K562 (cell line): ENCODE measurements at regions not wholly inside any gene's neighbourhood (a gene's known extent, or its start where the extent isn't known, plus 50 kb on each side); places are given as distances from the start of the nearest gene placed in this dataset.

ENCODE experiments used
- ATAC-seq: fragments of 200-7000 bp; cut with Tn5 transposase; 3 replicates; pipeline ENCODE4 v1.9.1; 2020; ENCODE audit warnings: moderate library complexity
- BruUV-seq: library from RNA; stranded (reverse); fragments of 400-500 nt; replicated peaks from 2 replicates; lab custom pipeline; 2021; lab: Mats Ljungman, UMichigan
- CTCF ChIA-PET: fragments of 300-600 bp; formaldehyde crosslinking; extraction: SDS; loops from one replicate; lab custom pipeline; 2021; ENCODE audit warnings: low intra/inter-chr PET ratio; lab: Yijun Ruan, JAX
- POLR2A ChIA-PET: fragments of 300-600, 350-650 bp; sonication (Branson Sonifier 250); formaldehyde crosslinking; extraction: SDS; loops from one replicate; lab custom pipeline; 2021; ENCODE audit warnings: antibody characterized with exemption, inconsistent platforms; lab: Yijun Ruan, JAX
- DNase-seq, 4 experiments: peaks; one replicate each; pipeline versions ENCODE4 v3.0.0 to v3.0.0-alpha.2; 2011 to 2018; ENCODE audit warnings: low spot score in 3 of 4, mixed read lengths in 3 of 4; ENCODE audit errors: extremely low read depth in 1 of 4
- FAIRE-seq: peaks from 2 replicates; lab custom pipeline; 2011; peaks lifted over from hg19 to GRCh38; lab: Jason Lieb, UNC
- H2AFZ ChIP-seq: 2 replicates; pipeline ENCODE4 v1.6.0; 2011; ENCODE audit warnings: low read depth, low read length, control low read depth, inconsistent platforms
- H3K27ac ChIP-seq: fragments of 200-600 bp; 3 replicates; pipeline ENCODE4 v1.8.0; 2011; ENCODE audit warnings: low read depth, mild to moderate bottlenecking, control low read depth, inconsistent platforms, low read length, moderate library complexity, mixed read lengths; ENCODE audit errors: extremely low read depth
- H3K27me3 ChIP-seq, 2 experiments: fragments of 300-600 bp in 1 of 2; 2 replicates in 1 of 2; 3 replicates in 1 of 2; pipeline versions ENCODE4 v1.6.0 to v1.8.0; 2011; ENCODE audit warnings: inconsistent platforms in 2 of 2, low read length in 2 of 2, mild to moderate bottlenecking in 1 of 2, mixed read lengths in 1 of 2, moderate library complexity in 1 of 2; ENCODE audit not compliant: control insufficient read depth in 2 of 2, insufficient read depth in 2 of 2
- H3K36me3 ChIP-seq: fragments of 300-600 bp; 3 replicates; pipeline ENCODE4 v1.8.0; 2011; ENCODE audit warnings: mild to moderate bottlenecking, low read length, inconsistent platforms; ENCODE audit not compliant: control insufficient read depth, insufficient read depth
- H3K4me1 ChIP-seq, 2 experiments: fragments of 200-600 bp in 1 of 2; replicated peaks in 1 of 2; 2 replicates in 1 of 2; 3 replicates in 1 of 2; pipeline versions ENCODE4 v1.5.1 to v1.8.0; 2011; ENCODE audit warnings: inconsistent platforms in 2 of 2, low read length in 2 of 2, mild to moderate bottlenecking in 1 of 2, mixed read lengths in 1 of 2, moderate library complexity in 1 of 2; ENCODE audit not compliant: control insufficient read depth in 2 of 2, insufficient read depth in 2 of 2
- H3K4me2 ChIP-seq: 2 replicates; pipeline ENCODE4 v1.6.1; 2011; ENCODE audit warnings: low read length, control low read depth, inconsistent platforms, mixed read lengths; ENCODE audit not compliant: insufficient read depth
- H3K4me3 ChIP-seq: fragments of 200-600 bp; sonication (generic), shearing (Covaris generic); 2 replicates; pipeline ENCODE4 v1.5.1; 2016; ENCODE audit warnings: control low read depth, inconsistent platforms
- H3K79me2 ChIP-seq: fragments of 200-600 bp; 3 replicates; pipeline ENCODE4 v1.8.0; 2011; ENCODE audit warnings: low read length, inconsistent platforms; ENCODE audit not compliant: control insufficient read depth, insufficient read depth
- H3K9ac ChIP-seq, 2 experiments: 2 replicates each; pipeline versions ENCODE4 v1.6.0 to v1.6.1; 2011; ENCODE audit warnings: low read depth in 2 of 2, low read length in 2 of 2, control low read depth in 1 of 2, inconsistent platforms in 1 of 2, mild to moderate bottlenecking in 1 of 2, mixed read lengths in 1 of 2; ENCODE audit not compliant: insufficient read depth in 1 of 2
- H3K9me1 ChIP-seq: one replicate; pipeline ENCODE4 v1.6.0; 2011; ENCODE audit warnings: inconsistent platforms, mild to moderate bottlenecking, low read length, moderate library complexity; ENCODE audit not compliant: control insufficient read depth, insufficient read depth
- H3K9me3 ChIP-seq: replicated peaks from 2 replicates; pipeline ENCODE4 v1.5.1; 2011; ENCODE audit warnings: low read depth, low read length, inconsistent platforms; ENCODE audit not compliant: control insufficient read depth, insufficient read depth
- H4K20me1 ChIP-seq: replicated peaks from 2 replicates; pipeline ENCODE4 v1.6.1; 2011; ENCODE audit warnings: low read length, inconsistent platforms, mixed read lengths; ENCODE audit not compliant: control insufficient read depth, insufficient read depth
- SMARCA4 ChIP-seq: fragments of 450-650 bp; IDR thresholded peaks from 2 replicates; pipeline ENCODE4 v1.6.1; 2016
- SRF ChIP-seq, 2 experiments: fragments of 250-450, 450-650 bp in 1 of 2; sonication (Bioruptor Pico) in 1 of 2; sonication (generic) in 1 of 2; formaldehyde crosslinking; IDR thresholded peaks; 2 replicates each; pipeline versions ENCODE4 v1.5.0 to v1.5.1; 2020 to 2022; ENCODE audit warnings: mild to moderate bottlenecking in 1 of 2, missing genetic modification reagents in 1 of 2
- ZBTB7A ChIP-seq: IDR thresholded peaks from 2 replicates; pipeline ENCODE4 v1.6.1; 2011; ENCODE audit warnings: low read depth, mild to moderate bottlenecking, low read length, moderate library complexity, borderline replicate concordance; ENCODE audit not compliant: control insufficient read depth
- ZNF507 ChIP-seq: conservative IDR thresholded peaks from 2 replicates; pipeline ENCODE4 v1.6.1; 2017; ENCODE audit warnings: missing genetic modification characterization, missing compliant biosample characterization
- WGBS: fragments of 100-300 bp; shearing (Covaris generic); methylation state at CpG from one replicate; pipeline ENCODE4 v1.1.6; 2016; ENCODE audit warnings: low coverage, mixed read lengths; ENCODE audit not compliant: insufficient coverage; ENCODE audit errors: missing lambda C conversion rate; 5-methylcytosine and 5-hydroxymethylcytosine counted together
- in situ Hi-C: fragments of 300-500 bp; cut with MboI; formaldehyde crosslinking; loops from 4 replicates; pipeline ENCODE4 v1.15.0; 2018; ENCODE audit warnings: inconsistent platforms, mixed read lengths
- intact Hi-C: fragments of 100-400 bp; cut with micrococcal nuclease; formaldehyde crosslinking; loops from 2 replicates; pipeline ENCODE4 v1.14.2; 2022
- TF ChIP-seq, protein P1 (sequence below): fragments of 250-450 bp; sonication (Bioruptor Pico); IDR thresholded peaks from 2 replicates; pipeline ENCODE4 v1.8.0; 2022; ENCODE audit warnings: moderate library complexity, mild to moderate bottlenecking, inconsistent platforms
- TF ChIP-seq, protein P2 (sequence below), 2 experiments: fragments of 450-650 bp in 1 of 2; sonication (generic) in 1 of 2; formaldehyde crosslinking in 1 of 2; IDR thresholded peaks; 2 replicates each; pipeline versions ENCODE4 v1.7.1 to v1.9.0; 2016 to 2022; ENCODE audit warnings: inconsistent platforms in 1 of 2, mild to moderate bottlenecking in 1 of 2, missing genetic modification reagents in 1 of 2

DNA sequence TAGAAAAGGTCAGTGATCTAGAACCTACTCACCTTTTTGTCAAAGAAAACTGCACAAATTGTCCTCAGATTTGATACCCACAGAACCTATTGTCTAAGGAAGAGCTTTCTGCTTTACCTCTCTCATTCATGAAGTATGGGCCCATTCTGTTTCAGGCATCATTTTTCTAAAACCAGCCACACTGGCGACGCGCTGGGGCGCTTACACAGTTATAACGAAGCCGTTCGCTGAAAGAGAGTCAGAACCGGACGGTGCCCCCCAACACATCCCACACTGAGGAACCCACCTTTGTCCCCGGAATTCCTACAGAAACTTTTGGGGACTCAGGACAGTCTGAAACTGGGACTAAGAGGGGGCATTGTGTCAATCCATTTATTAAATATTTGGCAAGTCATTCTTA, 206.3 kb upstream of the HAAO start:
- ATAC-seq (no peak), DNase-seq (no peak), FAIRE-seq (no peak)
- Histone ChIP-seq H2AFZ (no peak overlapping the region), H3K9ac (no peak overlapping the region), H3K4me1 (peaks cover 0 to 10% of the 10 kb centered on the region in 2 experiments; a peak in 3 of 5 replicates), H3K4me3 (no peak overlapping the region), H4K20me1 (no peaks in the 10 kb centered on the region), H3K4me2 (no peak overlapping the region), H3K9me1 (no peaks in the 10 kb centered on the region), H3K36me3 (no peaks in the 10 kb centered on the region), H3K27me3 (no peaks in the 10 kb centered on the region), H3K9me3 (peaks cover 2% of the 10 kb centered on the region; the same call in 1 of the 2 replicates), H3K79me2 (no peaks in the 10 kb centered on the region), H3K27ac (no peak overlapping the region)
- ChIA-PET CTCF (no interaction called here), POLR2A (interaction anchor here (1.1 to 1.8 kb wide), 2 partner anchors 12 to 43 kb away, joined by 4 to 8 read pairs; no protein-coding TSS in a partner anchor)
- in situ Hi-C loops (no loop called here), intact Hi-C loops (no loop called here)
- WGBS = 83% methylated on average over 10 of the region's 10 CpGs
- BruUV-seq = no TSS peak
- TF ChIP-seq SMARCA4 (no peak), ZBTB7A (no peak), SRF (CRISPR knock-in tag; IDR thresholded peaks at IDR 0.05) (no peak), ZNF507 (no peak)
- TF ChIP-seq, protein P1, sequence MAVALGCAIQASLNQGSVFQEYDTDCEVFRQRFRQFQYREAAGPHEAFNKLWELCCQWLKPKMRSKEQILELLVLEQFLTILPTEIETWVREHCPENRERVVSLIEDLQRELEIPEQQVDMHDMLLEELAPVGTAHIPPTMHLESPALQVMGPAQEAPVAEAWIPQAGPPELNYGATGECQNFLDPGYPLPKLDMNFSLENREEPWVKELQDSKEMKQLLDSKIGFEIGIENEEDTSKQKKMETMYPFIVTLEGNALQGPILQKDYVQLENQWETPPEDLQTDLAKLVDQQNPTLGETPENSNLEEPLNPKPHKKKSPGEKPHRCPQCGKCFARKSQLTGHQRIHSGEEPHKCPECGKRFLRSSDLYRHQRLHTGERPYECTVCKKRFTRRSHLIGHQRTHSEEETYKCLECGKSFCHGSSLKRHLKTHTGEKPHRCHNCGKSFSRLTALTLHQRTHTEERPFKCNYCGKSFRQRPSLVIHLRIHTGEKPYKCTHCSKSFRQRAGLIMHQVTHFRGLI (CRISPR knock-in tag) = no peak
- TF ChIP-seq, protein P2, sequence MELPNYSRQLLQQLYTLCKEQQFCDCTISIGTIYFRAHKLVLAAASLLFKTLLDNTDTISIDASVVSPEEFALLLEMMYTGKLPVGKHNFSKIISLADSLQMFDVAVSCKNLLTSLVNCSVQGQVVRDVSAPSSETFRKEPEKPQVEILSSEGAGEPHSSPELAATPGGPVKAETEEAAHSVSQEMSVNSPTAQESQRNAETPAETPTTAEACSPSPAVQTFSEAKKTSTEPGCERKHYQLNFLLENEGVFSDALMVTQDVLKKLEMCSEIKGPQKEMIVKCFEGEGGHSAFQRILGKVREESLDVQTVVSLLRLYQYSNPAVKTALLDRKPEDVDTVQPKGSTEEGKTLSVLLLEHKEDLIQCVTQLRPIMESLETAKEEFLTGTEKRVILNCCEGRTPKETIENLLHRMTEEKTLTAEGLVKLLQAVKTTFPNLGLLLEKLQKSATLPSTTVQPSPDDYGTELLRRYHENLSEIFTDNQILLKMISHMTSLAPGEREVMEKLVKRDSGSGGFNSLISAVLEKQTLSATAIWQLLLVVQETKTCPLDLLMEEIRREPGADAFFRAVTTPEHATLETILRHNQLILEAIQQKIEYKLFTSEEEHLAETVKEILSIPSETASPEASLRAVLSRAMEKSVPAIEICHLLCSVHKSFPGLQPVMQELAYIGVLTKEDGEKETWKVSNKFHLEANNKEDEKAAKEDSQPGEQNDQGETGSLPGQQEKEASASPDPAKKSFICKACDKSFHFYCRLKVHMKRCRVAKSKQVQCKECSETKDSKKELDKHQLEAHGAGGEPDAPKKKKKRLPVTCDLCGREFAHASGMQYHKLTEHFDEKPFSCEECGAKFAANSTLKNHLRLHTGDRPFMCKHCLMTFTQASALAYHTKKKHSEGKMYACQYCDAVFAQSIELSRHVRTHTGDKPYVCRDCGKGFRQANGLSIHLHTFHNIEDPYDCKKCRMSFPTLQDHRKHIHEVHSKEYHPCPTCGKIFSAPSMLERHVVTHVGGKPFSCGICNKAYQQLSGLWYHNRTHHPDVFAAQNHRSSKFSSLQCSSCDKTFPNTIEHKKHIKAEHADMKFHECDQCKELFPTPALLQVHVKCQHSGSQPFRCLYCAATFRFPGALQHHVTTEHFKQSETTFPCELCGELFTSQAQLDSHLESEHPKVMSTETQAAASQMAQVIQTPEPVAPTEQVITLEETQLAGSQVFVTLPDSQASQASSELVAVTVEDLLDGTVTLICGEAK (IDR thresholded peaks at IDR 0.05) = no peak
- TF ChIP-seq, protein P2 (CRISPR knock-in tag; IDR thresholded peaks at IDR 0.05) = no peak
